Gastroesophageal sphincter (tissue), 3 donors: ENCODE measurements at regions not wholly inside any gene's neighbourhood (a gene's known extent, or its start where the extent isn't known, plus 50 kb on each side); places are given as distances from the start of the nearest gene placed in this dataset.

ENCODE experiments used
- EP300 ChIP-seq: sonication (generic); formaldehyde crosslinking; IDR thresholded peaks from one replicate; pipeline ENCODE4 v1.6.1; 2017; ENCODE audit warnings: antibody characterized with exemption, mild to moderate bottlenecking
- POLR2A ChIP-seq, 2 donors: fragments of 450-650 bp; IDR thresholded peaks; one replicate each; pipeline ENCODE4 v1.6.1; 2017; ENCODE audit warnings: antibody characterized with exemption in 2 of 2, mild to moderate bottlenecking in 2 of 2, moderate library complexity in 1 of 2
- TF ChIP-seq, protein P1 (sequence below), 4 experiments: fragments of 200-600 bp in 2 of 4; fragments of 450-650 bp in 2 of 4; sonication (generic) in 1 of 4; IDR thresholded peaks; one replicate each; pipeline ENCODE4 v1.5.1; 2017 to 2019; ENCODE audit warnings: antibody characterized with exemption in 4 of 4, mild to moderate bottlenecking in 2 of 4, moderate library complexity in 2 of 4

DNA sequence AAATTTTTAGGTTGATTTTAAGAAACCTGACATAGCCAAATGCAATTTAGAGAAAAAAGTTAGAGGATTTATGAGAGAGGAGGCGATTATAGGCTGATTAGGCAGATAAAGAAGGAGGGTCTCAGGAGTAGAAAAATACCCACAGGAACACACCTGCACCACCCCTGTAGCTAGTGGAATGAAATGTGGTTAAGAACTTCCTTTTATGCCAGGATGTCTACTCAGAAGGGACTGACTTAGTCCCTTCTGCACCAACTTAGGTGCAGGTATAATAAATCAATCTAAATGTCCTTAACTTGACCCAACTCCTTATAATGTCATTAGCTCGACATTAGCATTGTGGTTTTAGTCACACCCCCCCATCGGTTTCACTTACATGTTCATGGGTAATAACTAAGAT lies 1274.5 kb upstream of the TMEFF2 start:
- TF ChIP-seq POLR2A (IDR thresholded peaks at IDR 0.05), result no peak
- TF ChIP-seq, protein P1, sequence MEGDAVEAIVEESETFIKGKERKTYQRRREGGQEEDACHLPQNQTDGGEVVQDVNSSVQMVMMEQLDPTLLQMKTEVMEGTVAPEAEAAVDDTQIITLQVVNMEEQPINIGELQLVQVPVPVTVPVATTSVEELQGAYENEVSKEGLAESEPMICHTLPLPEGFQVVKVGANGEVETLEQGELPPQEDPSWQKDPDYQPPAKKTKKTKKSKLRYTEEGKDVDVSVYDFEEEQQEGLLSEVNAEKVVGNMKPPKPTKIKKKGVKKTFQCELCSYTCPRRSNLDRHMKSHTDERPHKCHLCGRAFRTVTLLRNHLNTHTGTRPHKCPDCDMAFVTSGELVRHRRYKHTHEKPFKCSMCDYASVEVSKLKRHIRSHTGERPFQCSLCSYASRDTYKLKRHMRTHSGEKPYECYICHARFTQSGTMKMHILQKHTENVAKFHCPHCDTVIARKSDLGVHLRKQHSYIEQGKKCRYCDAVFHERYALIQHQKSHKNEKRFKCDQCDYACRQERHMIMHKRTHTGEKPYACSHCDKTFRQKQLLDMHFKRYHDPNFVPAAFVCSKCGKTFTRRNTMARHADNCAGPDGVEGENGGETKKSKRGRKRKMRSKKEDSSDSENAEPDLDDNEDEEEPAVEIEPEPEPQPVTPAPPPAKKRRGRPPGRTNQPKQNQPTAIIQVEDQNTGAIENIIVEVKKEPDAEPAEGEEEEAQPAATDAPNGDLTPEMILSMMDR (IDR thresholded peaks at IDR 0.05), result no peak
- TF ChIP-seq EP300, result no peak
